GM23338 (cell line): ENCODE measurements at regions not wholly inside any gene's neighbourhood (a gene's known extent, or its start where the extent isn't known, plus 50 kb on each side); places are given as distances from the start of the nearest gene placed in this dataset.

Experiments
- CREB1 ChIP-seq: fragments of 250-450 bp; sonication (Bioruptor Pico); IDR thresholded peaks from 2 replicates; pipeline ENCODE4 v1.5.0; 2020; ENCODE audit warnings: low read depth, mild to moderate bottlenecking, moderate library complexity
- EZH2 ChIP-seq: fragments of 200-600 bp; sonication (generic); IDR thresholded peaks from one replicate; pipeline ENCODE4 v1.8.0; 2017; ENCODE audit warnings: antibody characterized with exemption, mild to moderate bottlenecking, low read depth; ENCODE audit not compliant: unreplicated experiment
- NANOG ChIP-seq: IDR thresholded peaks from 2 replicates; pipeline ENCODE4 v1.6.1; 2016; ENCODE audit warnings: antibody characterized with exemption, borderline replicate concordance
- STAT1 ChIP-seq: IDR thresholded peaks from one replicate; pipeline ENCODE4 v1.6.1; 2016; ENCODE audit warnings: antibody characterized with exemption; ENCODE audit not compliant: unreplicated experiment
- TF ChIP-seq, protein P1 (sequence below): fragments of 250-450 bp; sonication (Bioruptor Pico); IDR thresholded peaks from 2 replicates; pipeline ENCODE4 v1.5.0; 2020; ENCODE audit warnings: mild to moderate bottlenecking, moderate library complexity
- TF ChIP-seq, protein P2 (sequence below), 2 experiments: fragments of 200-600 bp in 1 of 2; sonication (generic) in 1 of 2; conservative IDR thresholded peaks; 2 replicates each; pipeline versions ENCODE4 v1.5.1 to v1.6.1; 2016 to 2017; ENCODE audit warnings: antibody characterized with exemption in 2 of 2, low read depth in 2 of 2, mild to moderate bottlenecking in 2 of 2, moderate library complexity in 1 of 2
- TF ChIP-seq, protein P3 (sequence below): IDR thresholded peaks from 2 replicates; pipeline ENCODE4 v1.6.1; 2016; ENCODE audit warnings: antibody characterized with exemption
- TF ChIP-seq, protein P4 (sequence below): IDR thresholded peaks from one replicate; pipeline ENCODE4 v1.6.1; 2018; ENCODE audit warnings: antibody characterized with exemption; ENCODE audit not compliant: unreplicated experiment

DNA sequence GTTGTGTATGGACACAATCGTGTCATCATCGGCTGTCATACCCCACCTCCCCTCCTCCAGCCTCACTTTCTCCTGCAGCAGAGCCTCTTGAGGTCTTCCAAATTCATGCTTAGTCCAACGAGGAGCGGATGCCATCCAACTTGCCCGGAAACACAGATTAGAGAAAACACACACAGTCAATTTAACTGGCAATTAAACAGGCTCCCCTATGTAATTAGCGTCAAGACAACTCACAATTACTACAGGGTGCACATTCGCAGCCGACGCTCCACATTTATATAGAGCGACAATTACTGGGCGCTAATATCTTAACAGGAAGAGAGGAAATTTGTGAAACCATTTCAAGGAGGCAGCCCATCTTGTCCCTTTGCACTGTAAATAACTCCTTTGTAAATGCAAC lies 86.0 kb upstream of the ZNF618 start (continued):
- TF ChIP-seq, protein P1, sequence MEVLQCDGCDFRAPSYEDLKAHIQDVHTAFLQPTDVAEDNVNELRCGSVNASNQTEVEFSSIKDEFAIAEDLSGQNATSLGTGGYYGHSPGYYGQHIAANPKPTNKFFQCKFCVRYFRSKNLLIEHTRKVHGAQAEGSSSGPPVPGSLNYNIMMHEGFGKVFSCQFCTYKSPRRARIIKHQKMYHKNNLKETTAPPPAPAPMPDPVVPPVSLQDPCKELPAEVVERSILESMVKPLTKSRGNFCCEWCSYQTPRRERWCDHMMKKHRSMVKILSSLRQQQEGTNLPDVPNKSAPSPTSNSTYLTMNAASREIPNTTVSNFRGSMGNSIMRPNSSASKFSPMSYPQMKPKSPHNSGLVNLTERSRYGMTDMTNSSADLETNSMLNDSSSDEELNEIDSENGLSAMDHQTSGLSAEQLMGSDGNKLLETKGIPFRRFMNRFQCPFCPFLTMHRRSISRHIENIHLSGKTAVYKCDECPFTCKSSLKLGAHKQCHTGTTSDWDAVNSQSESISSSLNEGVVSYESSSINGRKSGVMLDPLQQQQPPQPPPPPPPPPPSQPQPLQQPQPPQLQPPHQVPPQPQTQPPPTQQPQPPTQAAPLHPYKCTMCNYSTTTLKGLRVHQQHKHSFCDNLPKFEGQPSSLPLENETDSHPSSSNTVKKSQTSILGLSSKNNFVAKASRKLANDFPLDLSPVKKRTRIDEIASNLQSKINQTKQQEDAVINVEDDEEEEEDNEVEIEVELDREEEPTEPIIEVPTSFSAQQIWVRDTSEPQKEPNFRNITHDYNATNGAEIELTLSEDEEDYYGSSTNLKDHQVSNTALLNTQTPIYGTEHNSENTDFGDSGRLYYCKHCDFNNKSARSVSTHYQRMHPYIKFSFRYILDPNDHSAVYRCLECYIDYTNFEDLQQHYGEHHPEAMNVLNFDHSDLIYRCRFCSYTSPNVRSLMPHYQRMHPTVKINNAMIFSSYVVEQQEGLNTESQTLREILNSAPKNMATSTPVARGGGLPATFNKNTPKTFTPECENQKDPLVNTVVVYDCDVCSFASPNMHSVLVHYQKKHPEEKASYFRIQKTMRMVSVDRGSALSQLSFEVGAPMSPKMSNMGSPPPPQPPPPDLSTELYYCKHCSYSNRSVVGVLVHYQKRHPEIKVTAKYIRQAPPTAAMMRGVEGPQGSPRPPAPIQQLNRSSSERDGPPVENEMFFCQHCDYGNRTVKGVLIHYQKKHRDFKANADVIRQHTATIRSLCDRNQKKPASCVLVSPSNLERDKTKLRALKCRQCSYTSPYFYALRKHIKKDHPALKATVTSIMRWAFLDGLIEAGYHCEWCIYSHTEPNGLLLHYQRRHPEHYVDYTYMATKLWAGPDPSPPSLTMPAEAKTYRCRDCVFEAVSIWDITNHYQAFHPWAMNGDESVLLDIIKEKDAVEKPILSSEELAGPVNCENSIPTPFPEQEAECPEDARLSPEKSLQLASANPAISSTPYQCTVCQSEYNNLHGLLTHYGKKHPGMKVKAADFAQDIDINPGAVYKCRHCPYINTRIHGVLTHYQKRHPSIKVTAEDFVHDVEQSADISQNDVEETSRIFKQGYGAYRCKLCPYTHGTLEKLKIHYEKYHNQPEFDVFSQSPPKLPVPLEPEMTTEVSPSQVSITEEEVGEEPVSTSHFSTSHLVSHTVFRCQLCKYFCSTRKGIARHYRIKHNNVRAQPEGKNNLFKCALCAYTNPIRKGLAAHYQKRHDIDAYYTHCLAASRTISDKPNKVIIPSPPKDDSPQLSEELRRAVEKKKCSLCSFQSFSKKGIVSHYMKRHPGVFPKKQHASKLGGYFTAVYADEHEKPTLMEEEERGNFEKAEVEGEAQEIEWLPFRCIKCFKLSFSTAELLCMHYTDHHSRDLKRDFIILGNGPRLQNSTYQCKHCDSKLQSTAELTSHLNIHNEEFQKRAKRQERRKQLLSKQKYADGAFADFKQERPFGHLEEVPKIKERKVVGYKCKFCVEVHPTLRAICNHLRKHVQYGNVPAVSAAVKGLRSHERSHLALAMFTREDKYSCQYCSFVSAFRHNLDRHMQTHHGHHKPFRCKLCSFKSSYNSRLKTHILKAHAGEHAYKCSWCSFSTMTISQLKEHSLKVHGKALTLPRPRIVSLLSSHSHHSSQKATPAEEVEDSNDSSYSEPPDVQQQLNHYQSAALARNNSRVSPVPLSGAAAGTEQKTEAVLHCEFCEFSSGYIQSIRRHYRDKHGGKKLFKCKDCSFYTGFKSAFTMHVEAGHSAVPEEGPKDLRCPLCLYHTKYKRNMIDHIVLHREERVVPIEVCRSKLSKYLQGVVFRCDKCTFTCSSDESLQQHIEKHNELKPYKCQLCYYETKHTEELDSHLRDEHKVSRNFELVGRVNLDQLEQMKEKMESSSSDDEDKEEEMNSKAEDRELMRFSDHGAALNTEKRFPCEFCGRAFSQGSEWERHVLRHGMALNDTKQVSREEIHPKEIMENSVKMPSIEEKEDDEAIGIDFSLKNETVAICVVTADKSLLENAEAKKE (CRISPR knock-in tag) = no peak
- TF ChIP-seq, protein P2, sequence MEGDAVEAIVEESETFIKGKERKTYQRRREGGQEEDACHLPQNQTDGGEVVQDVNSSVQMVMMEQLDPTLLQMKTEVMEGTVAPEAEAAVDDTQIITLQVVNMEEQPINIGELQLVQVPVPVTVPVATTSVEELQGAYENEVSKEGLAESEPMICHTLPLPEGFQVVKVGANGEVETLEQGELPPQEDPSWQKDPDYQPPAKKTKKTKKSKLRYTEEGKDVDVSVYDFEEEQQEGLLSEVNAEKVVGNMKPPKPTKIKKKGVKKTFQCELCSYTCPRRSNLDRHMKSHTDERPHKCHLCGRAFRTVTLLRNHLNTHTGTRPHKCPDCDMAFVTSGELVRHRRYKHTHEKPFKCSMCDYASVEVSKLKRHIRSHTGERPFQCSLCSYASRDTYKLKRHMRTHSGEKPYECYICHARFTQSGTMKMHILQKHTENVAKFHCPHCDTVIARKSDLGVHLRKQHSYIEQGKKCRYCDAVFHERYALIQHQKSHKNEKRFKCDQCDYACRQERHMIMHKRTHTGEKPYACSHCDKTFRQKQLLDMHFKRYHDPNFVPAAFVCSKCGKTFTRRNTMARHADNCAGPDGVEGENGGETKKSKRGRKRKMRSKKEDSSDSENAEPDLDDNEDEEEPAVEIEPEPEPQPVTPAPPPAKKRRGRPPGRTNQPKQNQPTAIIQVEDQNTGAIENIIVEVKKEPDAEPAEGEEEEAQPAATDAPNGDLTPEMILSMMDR (conservative IDR thresholded peaks at IDR 0.05; ENCODE audit: low read depth in 2 of 2) = no peak
- TF ChIP-seq, protein P3, sequence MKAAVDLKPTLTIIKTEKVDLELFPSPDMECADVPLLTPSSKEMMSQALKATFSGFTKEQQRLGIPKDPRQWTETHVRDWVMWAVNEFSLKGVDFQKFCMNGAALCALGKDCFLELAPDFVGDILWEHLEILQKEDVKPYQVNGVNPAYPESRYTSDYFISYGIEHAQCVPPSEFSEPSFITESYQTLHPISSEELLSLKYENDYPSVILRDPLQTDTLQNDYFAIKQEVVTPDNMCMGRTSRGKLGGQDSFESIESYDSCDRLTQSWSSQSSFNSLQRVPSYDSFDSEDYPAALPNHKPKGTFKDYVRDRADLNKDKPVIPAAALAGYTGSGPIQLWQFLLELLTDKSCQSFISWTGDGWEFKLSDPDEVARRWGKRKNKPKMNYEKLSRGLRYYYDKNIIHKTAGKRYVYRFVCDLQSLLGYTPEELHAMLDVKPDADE = no peak
- TF ChIP-seq, protein P4, sequence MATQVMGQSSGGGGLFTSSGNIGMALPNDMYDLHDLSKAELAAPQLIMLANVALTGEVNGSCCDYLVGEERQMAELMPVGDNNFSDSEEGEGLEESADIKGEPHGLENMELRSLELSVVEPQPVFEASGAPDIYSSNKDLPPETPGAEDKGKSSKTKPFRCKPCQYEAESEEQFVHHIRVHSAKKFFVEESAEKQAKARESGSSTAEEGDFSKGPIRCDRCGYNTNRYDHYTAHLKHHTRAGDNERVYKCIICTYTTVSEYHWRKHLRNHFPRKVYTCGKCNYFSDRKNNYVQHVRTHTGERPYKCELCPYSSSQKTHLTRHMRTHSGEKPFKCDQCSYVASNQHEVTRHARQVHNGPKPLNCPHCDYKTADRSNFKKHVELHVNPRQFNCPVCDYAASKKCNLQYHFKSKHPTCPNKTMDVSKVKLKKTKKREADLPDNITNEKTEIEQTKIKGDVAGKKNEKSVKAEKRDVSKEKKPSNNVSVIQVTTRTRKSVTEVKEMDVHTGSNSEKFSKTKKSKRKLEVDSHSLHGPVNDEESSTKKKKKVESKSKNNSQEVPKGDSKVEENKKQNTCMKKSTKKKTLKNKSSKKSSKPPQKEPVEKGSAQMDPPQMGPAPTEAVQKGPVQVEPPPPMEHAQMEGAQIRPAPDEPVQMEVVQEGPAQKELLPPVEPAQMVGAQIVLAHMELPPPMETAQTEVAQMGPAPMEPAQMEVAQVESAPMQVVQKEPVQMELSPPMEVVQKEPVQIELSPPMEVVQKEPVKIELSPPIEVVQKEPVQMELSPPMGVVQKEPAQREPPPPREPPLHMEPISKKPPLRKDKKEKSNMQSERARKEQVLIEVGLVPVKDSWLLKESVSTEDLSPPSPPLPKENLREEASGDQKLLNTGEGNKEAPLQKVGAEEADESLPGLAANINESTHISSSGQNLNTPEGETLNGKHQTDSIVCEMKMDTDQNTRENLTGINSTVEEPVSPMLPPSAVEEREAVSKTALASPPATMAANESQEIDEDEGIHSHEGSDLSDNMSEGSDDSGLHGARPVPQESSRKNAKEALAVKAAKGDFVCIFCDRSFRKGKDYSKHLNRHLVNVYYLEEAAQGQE = no peak
- TF ChIP-seq STAT1 (no peak), CREB1 (no peak), NANOG (no peak), EZH2 (no peak)
